ENCODE measurements at regions not wholly inside any gene's neighbourhood (a gene's known extent, or its start where the extent isn't known, plus 50 kb on each side); places are given as distances from the start of the nearest gene placed in this dataset.

DNA sequence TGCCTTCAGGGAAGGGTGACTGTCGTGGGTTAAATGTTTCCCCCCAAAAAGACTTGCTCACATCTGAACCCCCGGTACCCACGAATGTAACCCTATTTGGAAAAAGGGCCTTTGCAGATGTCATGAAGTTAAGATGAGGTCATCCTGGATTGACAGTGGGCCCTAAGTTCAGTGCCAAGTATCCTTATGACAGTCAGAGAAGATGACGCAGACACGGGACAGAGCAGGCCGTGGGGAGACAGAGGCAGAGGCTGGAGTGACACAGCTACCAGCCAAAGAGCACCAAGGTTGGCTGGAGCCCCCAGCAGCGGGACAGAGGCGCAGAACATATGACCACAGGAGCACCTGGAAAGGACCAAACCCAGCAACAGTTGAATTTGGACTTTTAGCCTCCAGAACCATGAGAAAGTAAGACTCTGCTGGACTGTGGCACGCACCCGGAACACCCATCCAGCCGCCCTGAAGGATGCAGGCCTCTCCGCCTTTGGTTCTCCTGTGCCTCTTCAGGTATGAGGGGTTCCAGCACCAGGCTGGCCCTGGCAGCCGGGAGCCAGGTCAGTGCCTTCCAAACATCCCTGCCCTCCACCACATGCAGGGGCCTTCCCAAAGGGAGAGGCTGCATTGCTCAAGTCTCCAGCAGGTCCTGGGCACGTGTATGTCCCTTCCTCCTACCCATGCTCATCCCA is 104.0 kb downstream of the FOXL1 start:
- TF ChIP-seq, protein P1, sequence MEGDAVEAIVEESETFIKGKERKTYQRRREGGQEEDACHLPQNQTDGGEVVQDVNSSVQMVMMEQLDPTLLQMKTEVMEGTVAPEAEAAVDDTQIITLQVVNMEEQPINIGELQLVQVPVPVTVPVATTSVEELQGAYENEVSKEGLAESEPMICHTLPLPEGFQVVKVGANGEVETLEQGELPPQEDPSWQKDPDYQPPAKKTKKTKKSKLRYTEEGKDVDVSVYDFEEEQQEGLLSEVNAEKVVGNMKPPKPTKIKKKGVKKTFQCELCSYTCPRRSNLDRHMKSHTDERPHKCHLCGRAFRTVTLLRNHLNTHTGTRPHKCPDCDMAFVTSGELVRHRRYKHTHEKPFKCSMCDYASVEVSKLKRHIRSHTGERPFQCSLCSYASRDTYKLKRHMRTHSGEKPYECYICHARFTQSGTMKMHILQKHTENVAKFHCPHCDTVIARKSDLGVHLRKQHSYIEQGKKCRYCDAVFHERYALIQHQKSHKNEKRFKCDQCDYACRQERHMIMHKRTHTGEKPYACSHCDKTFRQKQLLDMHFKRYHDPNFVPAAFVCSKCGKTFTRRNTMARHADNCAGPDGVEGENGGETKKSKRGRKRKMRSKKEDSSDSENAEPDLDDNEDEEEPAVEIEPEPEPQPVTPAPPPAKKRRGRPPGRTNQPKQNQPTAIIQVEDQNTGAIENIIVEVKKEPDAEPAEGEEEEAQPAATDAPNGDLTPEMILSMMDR (IDR thresholded peaks at IDR 0.05) = no peak
- H3K27me3 ChIP-seq (replicated peaks; ENCODE audit: insufficient read depth) = no peaks in the 10 kb centered on the region
- H3K36me3 ChIP-seq = no peaks in the 10 kb centered on the region
- no peak for DNase-seq (ENCODE audit: low spot score)
- ATAC-seq (ENCODE audit: insufficient number of reproducible peaks, low FRiP score, low read depth) = peak; percentile 9
- H3K9me3 ChIP-seq = no peaks in the 10 kb centered on the region
- peak overlapping the region; percentile 96 for H3K27ac ChIP-seq
- H3K4me3 ChIP-seq = peak overlapping the region; percentile 71
- peaks cover 27 to 51% of the 10 kb centered on the region in 2 donors for H3K4me1 ChIP-seq (ENCODE audit: control insufficient read depth in 1 of 2, low read depth in 2 of 2)

DNA sequence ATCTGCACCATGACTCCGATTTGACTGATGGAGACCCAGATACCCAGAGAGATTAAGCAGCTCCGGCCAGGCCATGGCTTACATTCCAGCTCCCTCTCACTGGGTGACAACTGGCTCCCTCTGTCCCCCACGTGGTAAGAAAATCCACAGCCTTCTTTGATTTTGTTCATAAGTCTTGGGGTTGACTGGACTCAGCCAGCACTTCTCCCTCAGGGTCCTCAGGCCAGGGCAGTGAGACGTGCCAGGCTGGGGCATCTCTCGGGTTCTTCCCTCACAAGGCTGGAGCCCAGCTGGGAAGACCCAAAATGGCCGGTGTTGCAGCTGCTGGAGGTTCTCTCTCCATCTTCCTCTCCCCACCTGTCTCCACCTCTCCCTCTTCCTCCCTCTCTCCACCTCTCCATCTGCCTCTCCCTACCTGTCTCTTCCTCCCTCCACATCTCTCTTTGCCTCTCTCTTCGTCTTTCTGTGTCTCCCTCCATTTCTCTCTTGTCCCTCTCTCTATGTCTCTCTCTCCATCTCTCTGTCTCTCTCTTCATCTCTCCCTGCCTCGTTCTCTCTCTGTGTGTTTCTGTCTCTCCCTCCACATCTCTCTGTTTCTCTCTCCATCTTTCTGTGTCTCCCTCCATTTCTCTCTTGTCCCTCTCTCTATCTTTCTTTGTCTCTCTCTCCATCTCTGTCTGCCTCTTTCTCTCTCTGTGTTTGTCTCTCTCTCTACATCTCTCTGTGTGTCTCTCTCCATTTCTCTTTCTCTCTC is 105.3 kb downstream of the FOXL1 start:
- Histone ChIP-seq H3K27me3 (replicated peaks; ENCODE audit: insufficient read depth) (no peaks in the 10 kb centered on the region), H3K9me3 (no peaks in the 10 kb centered on the region), H3K36me3 (no peaks in the 10 kb centered on the region), H3K4me3 (no peak overlapping the region), H3K27ac (peak overlapping the region; percentile 96), H3K4me1 (ENCODE audit: control insufficient read depth in 1 of 2, low read depth in 2 of 2) (peaks cover 27 to 46% of the 10 kb centered on the region in 2 donors)
- no peak for DNase-seq (ENCODE audit: low spot score)
- no peak for ATAC-seq (ENCODE audit: insufficient number of reproducible peaks, low FRiP score, low read depth)
- TF ChIP-seq, protein P1 (IDR thresholded peaks at IDR 0.05) = no peak

DNA sequence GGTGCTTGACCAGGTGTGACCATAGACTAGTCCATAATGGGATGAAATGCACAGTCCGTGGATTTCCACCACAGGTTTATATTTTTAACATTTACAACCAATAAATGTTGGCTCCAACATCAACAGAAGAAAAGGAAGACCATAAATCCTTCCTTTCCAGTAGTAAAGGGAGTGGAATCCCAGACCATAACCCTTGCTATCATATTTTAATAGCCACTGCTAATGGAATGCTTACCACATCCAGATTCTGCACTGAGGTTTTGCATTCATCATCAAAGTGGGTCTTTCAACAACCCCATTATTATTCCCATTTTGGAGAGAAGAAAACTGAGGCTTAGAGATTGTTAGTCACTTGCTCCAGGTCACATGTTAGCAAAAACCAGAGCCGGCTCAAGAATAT is 106.7 kb downstream of the FOXL1 start:
- no peak overlapping the region for H3K4me3 ChIP-seq
- DNase-seq (ENCODE audit: low spot score) = no peak
- no peak for ATAC-seq (ENCODE audit: insufficient number of reproducible peaks, low FRiP score, low read depth)

DNA sequence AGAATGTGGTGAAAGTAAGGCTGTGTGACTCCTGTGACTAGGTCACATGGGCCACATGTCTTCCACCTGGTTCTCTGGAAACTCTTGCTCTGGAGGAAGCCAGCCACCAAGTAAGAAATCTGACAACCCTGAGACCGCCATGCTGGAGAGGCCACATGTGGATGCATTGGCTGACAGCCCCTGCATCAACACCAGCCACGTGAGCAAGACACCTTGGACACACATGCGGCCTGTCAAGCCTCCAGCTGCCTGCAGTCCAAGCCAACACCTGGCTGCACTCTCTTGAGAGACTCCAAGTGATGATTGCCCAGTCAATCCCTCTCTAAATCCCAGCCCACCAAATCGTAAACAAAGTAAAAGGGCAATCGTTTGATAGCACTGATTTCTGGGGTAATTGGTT is 112.6 kb downstream of the FOXL1 start:
- ATAC-seq (ENCODE audit: insufficient number of reproducible peaks, low FRiP score, low read depth) (no peak), DNase-seq (ENCODE audit: low spot score) (no peak)
- H3K36me3 ChIP-seq = no peaks in the 10 kb centered on the region
- H3K9me3 ChIP-seq = no peaks in the 10 kb centered on the region
- H3K4me1 ChIP-seq (ENCODE audit: control insufficient read depth in 1 of 2, low read depth in 2 of 2) = no peaks in the 10 kb centered on the region
- no peaks in the 10 kb centered on the region for H3K27me3 ChIP-seq (replicated peaks; ENCODE audit: insufficient read depth)
- H3K27ac ChIP-seq = no peak overlapping the region
- TF ChIP-seq, protein P1 (IDR thresholded peaks at IDR 0.05) = no peak
- H3K4me3 ChIP-seq = no peak overlapping the region

More for the DNA sequence above, 106.7 kb downstream of the FOXL1 start:
- Histone ChIP-seq H3K27me3 (replicated peaks; ENCODE audit: insufficient read depth) (no peaks in the 10 kb centered on the region), H3K36me3 (no peaks in the 10 kb centered on the region), H3K4me1 (ENCODE audit: control insufficient read depth in 1 of 2, low read depth in 2 of 2) (peaks cover 19 to 37% of the 10 kb centered on the region in 2 donors), H3K27ac (no peak overlapping the region), H3K9me3 (no peaks in the 10 kb centered on the region)
- TF ChIP-seq, protein P1 (IDR thresholded peaks at IDR 0.05) = no peak

DNA sequence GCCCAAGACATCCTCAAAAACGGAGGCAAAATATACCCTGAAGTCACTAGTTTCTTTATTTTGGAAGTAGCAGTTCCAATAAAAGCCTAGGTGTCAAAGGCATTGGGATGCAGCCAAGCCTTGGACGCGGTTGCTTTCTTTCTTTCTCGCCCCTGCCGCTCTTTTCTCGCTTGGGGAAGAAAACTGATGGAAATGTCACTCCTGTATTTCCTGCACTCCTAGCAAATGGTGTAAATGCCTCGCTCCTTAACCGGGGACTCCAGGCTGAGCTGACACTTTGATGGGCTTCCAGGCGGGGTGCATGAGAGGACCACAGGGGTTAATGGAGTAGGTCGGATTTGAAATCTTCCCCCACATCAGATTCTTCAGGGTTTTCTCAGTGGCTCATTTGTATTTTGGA is 114.1 kb downstream of the FOXL1 start:
- H3K27ac ChIP-seq = no peak overlapping the region
- H3K4me1 ChIP-seq (ENCODE audit: control insufficient read depth in 1 of 2, low read depth in 2 of 2) = peaks cover 0 to 2% of the 10 kb centered on the region in 2 donors
- H3K36me3 ChIP-seq = no peaks in the 10 kb centered on the region
- H3K4me3 ChIP-seq = no peak overlapping the region
- TF ChIP-seq, protein P1 (IDR thresholded peaks at IDR 0.05) = no peak
- H3K27me3 ChIP-seq (replicated peaks; ENCODE audit: insufficient read depth) = no peaks in the 10 kb centered on the region
- DNase-seq (ENCODE audit: low spot score) (no peak), ATAC-seq (ENCODE audit: insufficient number of reproducible peaks, low FRiP score, low read depth) (no peak)
- no peaks in the 10 kb centered on the region for H3K9me3 ChIP-seq

Data from thoracic aorta (tissue), 2 donors.